ENCODE measurements at regions not wholly inside any gene's neighbourhood (a gene's known extent, or its start where the extent isn't known, plus 50 kb on each side); places are given as distances from the start of the nearest gene placed in this dataset.

DNA sequence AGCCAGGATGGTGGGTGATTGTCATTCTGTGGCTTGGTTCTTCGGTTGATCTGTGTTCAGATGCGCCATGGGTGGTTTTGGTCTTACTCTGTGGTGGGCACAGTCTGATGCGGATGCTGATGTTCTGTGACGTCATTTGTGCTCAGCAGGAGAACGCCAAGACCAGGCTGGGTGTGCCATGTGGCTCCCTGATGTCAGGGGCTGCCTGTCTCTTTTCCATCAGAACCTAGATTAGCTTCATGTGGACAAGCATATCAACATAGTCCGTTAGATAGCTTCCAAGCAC is 100.6 kb upstream of the ARL4C start:
- no peak overlapping the region for H3K27ac ChIP-seq (ENCODE audit: insufficient read depth, low read length)
- no peak for TF ChIP-seq EZH2 (IDR thresholded peaks at IDR 0.05; ENCODE audit: low read length, missing control alignments)
- no peak for TF ChIP-seq CTCF (conservative IDR thresholded peaks at IDR 0.05 in 1 of 2, IDR thresholded peaks at IDR 0.05 in 1 of 2; ENCODE audit: low read depth in 1 of 2, low read length in 2 of 2)
- H3K4me2 ChIP-seq (ENCODE audit: extremely low read depth, insufficient read depth, low read length) = no peak overlapping the region
- H3K36me3 ChIP-seq (ENCODE audit: control insufficient read depth, insufficient read depth, low read length) = no peaks in the 10 kb centered on the region
- no peaks in the 10 kb centered on the region for H3K27me3 ChIP-seq (ENCODE audit: control insufficient read depth, insufficient read depth, low read length)
- H3K4me3 ChIP-seq (replicated peaks in 1 of 4; ENCODE audit: control extremely low read depth in 1 of 4, insufficient read depth in 1 of 4, low read depth in 3 of 4, low read length in 4 of 4) = no peak overlapping the region
- H3K4me1 ChIP-seq (ENCODE audit: control insufficient read depth, extremely low read depth, insufficient read depth, low read length) = peaks cover 2% of the 10 kb centered on the region
- H3K9me3 ChIP-seq (ENCODE audit: control insufficient read depth, insufficient read depth, low read depth, low read length) = no peaks in the 10 kb centered on the region
- DNase-seq (ENCODE audit: low read depth in 2 of 2) = no peak
- H2AFZ ChIP-seq (ENCODE audit: low read length) = no peak overlapping the region
- H4K20me1 ChIP-seq (ENCODE audit: control insufficient read depth, extremely low read depth, insufficient read depth, low read length) = no peaks in the 10 kb centered on the region
- H3K79me2 ChIP-seq (ENCODE audit: control insufficient read depth, insufficient read depth, low read length) = no peaks in the 10 kb centered on the region
- H3K9ac ChIP-seq (ENCODE audit: insufficient read depth, low read length) = no peak overlapping the region

DNA sequence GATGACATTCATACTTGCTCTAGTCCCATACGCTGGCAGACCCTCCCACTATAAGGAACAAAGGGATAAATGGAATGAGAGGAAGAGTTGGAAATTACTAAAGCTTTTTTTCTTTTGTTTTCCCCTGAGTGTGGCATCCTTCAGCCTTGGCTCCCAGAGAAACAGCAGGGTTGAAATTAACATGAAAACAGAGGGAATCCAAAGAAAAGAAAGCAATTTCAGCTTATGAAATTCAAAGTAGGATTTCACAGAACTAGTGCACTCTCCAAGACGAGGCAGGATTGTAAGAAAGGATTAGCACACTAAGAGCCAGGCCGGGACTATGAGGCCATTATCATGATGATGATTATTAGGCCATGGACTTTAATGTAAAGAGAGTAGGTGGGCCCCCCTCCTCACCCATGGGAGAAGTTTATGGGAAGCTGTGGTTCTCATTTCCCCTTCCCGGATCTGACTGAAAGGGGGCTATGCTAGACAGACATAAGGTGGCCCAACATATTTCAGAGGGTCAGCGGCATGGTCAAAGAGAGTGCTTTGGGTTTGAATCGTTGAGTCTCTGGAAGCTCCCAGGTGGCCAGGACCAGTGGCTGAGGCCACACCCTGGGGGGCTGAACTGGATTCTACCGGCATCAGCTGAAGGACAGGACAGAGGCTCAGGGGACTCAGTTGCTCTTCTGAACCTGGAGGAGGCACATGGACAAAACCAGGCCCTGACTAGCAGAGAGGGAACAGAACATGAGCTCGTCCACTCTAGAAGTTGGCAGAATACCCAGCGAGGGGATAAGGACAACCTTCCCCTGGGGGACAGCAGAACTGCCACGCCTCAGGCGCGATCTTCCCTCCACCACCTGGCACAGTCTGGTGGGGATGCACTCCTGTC is 100.1 kb upstream of the ARL4C start:
- DNase-seq (ENCODE audit: low read depth in 2 of 2) = no peak
- H3K9ac ChIP-seq (ENCODE audit: insufficient read depth, low read length) = no peak overlapping the region
- H3K4me3 ChIP-seq (replicated peaks in 1 of 4; ENCODE audit: control extremely low read depth in 1 of 4, insufficient read depth in 1 of 4, low read depth in 3 of 4, low read length in 4 of 4) = no peak overlapping the region
- H2AFZ ChIP-seq (ENCODE audit: low read length) = no peak overlapping the region
- TF ChIP-seq EZH2 (IDR thresholded peaks at IDR 0.05; ENCODE audit: low read length, missing control alignments) (no peak), CTCF (conservative IDR thresholded peaks at IDR 0.05 in 1 of 2, IDR thresholded peaks at IDR 0.05 in 1 of 2; ENCODE audit: low read depth in 1 of 2, low read length in 2 of 2) (no peak)
- H3K9me3 ChIP-seq (ENCODE audit: control insufficient read depth, insufficient read depth, low read depth, low read length) = no peaks in the 10 kb centered on the region
- no peaks in the 10 kb centered on the region for H3K27me3 ChIP-seq (ENCODE audit: control insufficient read depth, insufficient read depth, low read length)
- peaks cover 2% of the 10 kb centered on the region for H3K4me1 ChIP-seq (ENCODE audit: control insufficient read depth, extremely low read depth, insufficient read depth, low read length)
- no peak overlapping the region for H3K4me2 ChIP-seq (ENCODE audit: extremely low read depth, insufficient read depth, low read length)
- no peaks in the 10 kb centered on the region for H3K36me3 ChIP-seq (ENCODE audit: control insufficient read depth, insufficient read depth, low read length)
- no peak overlapping the region for H3K27ac ChIP-seq (ENCODE audit: insufficient read depth, low read length)
- no peaks in the 10 kb centered on the region for H3K79me2 ChIP-seq (ENCODE audit: control insufficient read depth, insufficient read depth, low read length)
- no peaks in the 10 kb centered on the region for H4K20me1 ChIP-seq (ENCODE audit: control insufficient read depth, extremely low read depth, insufficient read depth, low read length)

DNA sequence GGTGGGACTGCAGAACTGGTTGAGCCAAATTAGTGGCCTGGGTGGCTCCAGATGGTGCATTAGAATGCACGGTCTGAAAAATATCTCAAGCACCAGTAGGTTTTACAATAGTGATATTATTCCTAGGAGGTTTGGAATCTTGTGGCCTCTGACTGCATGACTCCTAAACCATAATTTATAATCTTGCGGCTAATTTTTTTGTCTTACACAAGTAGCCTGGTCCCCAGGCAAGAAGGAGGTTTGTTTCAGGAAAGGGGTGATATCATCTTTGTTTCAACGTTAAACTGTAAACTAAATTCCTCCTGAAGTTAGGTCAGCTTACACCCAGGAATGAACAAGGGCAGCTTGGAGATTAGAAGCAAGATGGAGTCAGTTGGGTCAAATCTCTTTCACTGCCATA is 98.9 kb upstream of the ARL4C start:
- H3K79me2 ChIP-seq (ENCODE audit: control insufficient read depth, insufficient read depth, low read length) = no peaks in the 10 kb centered on the region
- no peaks in the 10 kb centered on the region for H4K20me1 ChIP-seq (ENCODE audit: control insufficient read depth, extremely low read depth, insufficient read depth, low read length)
- H2AFZ ChIP-seq (ENCODE audit: low read length) = no peak overlapping the region
- no peaks in the 10 kb centered on the region for H3K36me3 ChIP-seq (ENCODE audit: control insufficient read depth, insufficient read depth, low read length)
- H3K27ac ChIP-seq (ENCODE audit: insufficient read depth, low read length) = no peak overlapping the region
- peak; percentile 65 to 97 for DNase-seq (ENCODE audit: low read depth in 2 of 2)
- no peak overlapping the region for H3K4me2 ChIP-seq (ENCODE audit: extremely low read depth, insufficient read depth, low read length)
- no peaks in the 10 kb centered on the region for H3K27me3 ChIP-seq (ENCODE audit: control insufficient read depth, insufficient read depth, low read length)
- no peak overlapping the region for H3K9ac ChIP-seq (ENCODE audit: insufficient read depth, low read length)
- no peak for TF ChIP-seq CTCF (conservative IDR thresholded peaks at IDR 0.05 in 1 of 2, IDR thresholded peaks at IDR 0.05 in 1 of 2; ENCODE audit: low read depth in 1 of 2, low read length in 2 of 2)
- H3K4me3 ChIP-seq (replicated peaks in 1 of 4; ENCODE audit: control extremely low read depth in 1 of 4, insufficient read depth in 1 of 4, low read depth in 3 of 4, low read length in 4 of 4) = no peak overlapping the region
- H3K9me3 ChIP-seq (ENCODE audit: control insufficient read depth, insufficient read depth, low read depth, low read length) = no peaks in the 10 kb centered on the region
- peaks cover 2% of the 10 kb centered on the region for H3K4me1 ChIP-seq (ENCODE audit: control insufficient read depth, extremely low read depth, insufficient read depth, low read length)
